ENCODE measurements at regions not wholly inside any gene's neighbourhood (a gene's known extent, or its start where the extent isn't known, plus 50 kb on each side); places are given as distances from the start of the nearest gene placed in this dataset.

GRCh38 chr17:33652731-33653398 lies 359.8 kb upstream of the ASIC2 start:
- intact Hi-C loops (cut with DNase I; ENCODE audit: low total_unique reads) (no loop called here), in situ Hi-C loops (cut with MboI; ENCODE audit: low pct_ligation_motif_present in 1 of 4, low pct_unique_long_range_greater_than_20kb in 1 of 4, low sequenced_read_pairs in 3 of 4) (loop anchor here in 1 of 4 donors (25.0 kb wide), 1 partner anchor 616 kb away; no protein-coding TSS in a partner anchor)
- Histone ChIP-seq H3K27ac (no peak overlapping the region), H3K36me3 (no peaks in the 10 kb centered on the region), H3K9me3 (no peaks in the 10 kb centered on the region), H3K4me1 (no peaks in the 10 kb centered on the region), H3K27me3 (no peaks in the 10 kb centered on the region), H3K4me3 (no peak overlapping the region)
- TF ChIP-seq CTCF (IDR thresholded peaks at IDR 0.05) (no peak), POLR2A (IDR thresholded peaks at IDR 0.05) (no peak), EP300 (IDR thresholded peaks at IDR 0.05; ENCODE audit: low read depth) (no peak), POLR2AphosphoS5 (IDR thresholded peaks at IDR 0.05) (no peak)
- DNase-seq, result no peak
- 78 to 89% methylated on average over 4 to 6 of the region's 6 CpGs for WGBS, 2 donors (ENCODE audit: low coverage in 1 of 2)

- TF ChIP-seq POLR2AphosphoS5 (IDR thresholded peaks at IDR 0.05) (no peak), EP300 (IDR thresholded peaks at IDR 0.05; ENCODE audit: low read depth) (no peak), POLR2A (IDR thresholded peaks at IDR 0.05) (no peak), CTCF (IDR thresholded peaks at IDR 0.05) (no peak)
- intact Hi-C loops (cut with DNase I; ENCODE audit: low total_unique reads) (no loop called here), in situ Hi-C loops (cut with MboI; ENCODE audit: low pct_ligation_motif_present in 1 of 4, low pct_unique_long_range_greater_than_20kb in 1 of 4, low sequenced_read_pairs in 3 of 4) (loop anchor here in 1 of 4 donors (25.0 kb wide), 1 partner anchor 616 kb away; no protein-coding TSS in a partner anchor)
- H3K4me3 ChIP-seq, result no peak overlapping the region
- no peaks in the 10 kb centered on the region for H3K27me3 ChIP-seq
- H3K9me3 ChIP-seq, result no peaks in the 10 kb centered on the region
- DNase-seq, result no peak
- H3K36me3 ChIP-seq, result no peaks in the 10 kb centered on the region
- no peaks in the 10 kb centered on the region for H3K4me1 ChIP-seq
- no peak overlapping the region for H3K27ac ChIP-seq
Measured at GRCh38 chr17:33653399-33653788, 360.3 kb upstream of the ASIC2 start.

- intact Hi-C loops (cut with DNase I; ENCODE audit: low total_unique reads), result no loop called here
Measured at GRCh38 chr17:33657181-33657580, 364.1 kb upstream of the ASIC2 start.

GRCh38 chr17:33661975-33662374 lies 368.9 kb upstream of the ASIC2 start:
- Histone ChIP-seq H3K4me3 (no peak overlapping the region), H3K27me3 (no peaks in the 10 kb centered on the region), H3K9me3 (no peaks in the 10 kb centered on the region), H3K27ac (no peak overlapping the region), H3K36me3 (no peaks in the 10 kb centered on the region), H3K4me1 (no peaks in the 10 kb centered on the region)
- 53 to 58% methylated on average over 3 of the region's 3 CpGs for WGBS, 2 donors (ENCODE audit: low coverage in 1 of 2)
- in situ Hi-C loops (cut with MboI; ENCODE audit: low pct_ligation_motif_present in 1 of 4, low pct_unique_long_range_greater_than_20kb in 1 of 4, low sequenced_read_pairs in 3 of 4), result loop anchor here in 1 of 4 donors (25.0 kb wide), 1 partner anchor 625 kb away; no protein-coding TSS in a partner anchor
- TF ChIP-seq POLR2AphosphoS5 (IDR thresholded peaks at IDR 0.05), result no peak
- intact Hi-C loops (cut with DNase I; ENCODE audit: low total_unique reads), result no loop called here
- DNase-seq, result no peak

More at GRCh38 chr17:33657181-33657580, 364.1 kb upstream of the ASIC2 start:
- no peak for DNase-seq
- TF ChIP-seq POLR2A (IDR thresholded peaks at IDR 0.05) (no peak), POLR2AphosphoS5 (IDR thresholded peaks at IDR 0.05) (no peak), EP300 (IDR thresholded peaks at IDR 0.05; ENCODE audit: low read depth) (no peak), CTCF (IDR thresholded peaks at IDR 0.05) (no peak)
- H3K4me1 ChIP-seq, result no peaks in the 10 kb centered on the region
- H3K4me3 ChIP-seq, result no peak overlapping the region
- H3K36me3 ChIP-seq, result no peaks in the 10 kb centered on the region
- 78% methylated on average over 4 of the region's 4 CpGs; no CpG with 5 or more reads in 1 of the 2 donors for WGBS, 2 donors (ENCODE audit: low coverage in 1 of 2)
- no peaks in the 10 kb centered on the region for H3K9me3 ChIP-seq
- H3K27ac ChIP-seq, result no peak overlapping the region
- no peaks in the 10 kb centered on the region for H3K27me3 ChIP-seq
- in situ Hi-C loops (cut with MboI; ENCODE audit: low pct_ligation_motif_present in 1 of 4, low pct_unique_long_range_greater_than_20kb in 1 of 4, low sequenced_read_pairs in 3 of 4), result loop anchor here in 1 of 4 donors (25.0 kb wide), 1 partner anchor 620 kb away; no protein-coding TSS in a partner anchor

All from transverse colon (tissue), 4 donors.